GM10248 (cell line): ENCODE measurements at regions not wholly inside any gene's neighbourhood (a gene's known extent, or its start where the extent isn't known, plus 50 kb on each side); places are given as distances from the start of the nearest gene placed in this dataset.

Source experiments
- CTCF ChIA-PET: fragments of 300-600 bp; sonication (Branson Sonifier 250); formaldehyde crosslinking; extraction: SDS; loops from one replicate; lab custom pipeline; 2021; ENCODE audit warnings: antibody characterized with exemption; lab: Yijun Ruan, JAX
- POLR2A ChIA-PET: fragments of 350-650 bp; sonication (Branson Sonifier 250); formaldehyde crosslinking; extraction: SDS; loops from one replicate; lab custom pipeline; 2020; ENCODE audit warnings: antibody characterized with exemption; lab: Yijun Ruan, JAX
- DNase-seq: peaks from one replicate; pipeline ENCODE4 v3.0.0; 2012; ENCODE audit errors: extremely low spot score
- CTCF ChIP-seq: IDR thresholded peaks from 2 replicates; pipeline ENCODE4 v1.5.1; 2012; ENCODE audit warnings: mild to moderate bottlenecking, low read depth; ENCODE audit errors: extremely low read depth, missing control alignments, control extremely low read depth

- no peak for DNase-seq
- ChIA-PET CTCF (no interaction called here), POLR2A (no interaction called here)
- no peak for TF ChIP-seq CTCF
Observed at GRCh38 chr2:59032499-59032898, 791.4 kb upstream of the FANCL start.

GRCh38 chr2:59029058-59029457 is 787.9 kb upstream of the FANCL start:
- CTCF ChIA-PET: interaction anchor here (1.3 to 6.0 kb wide), 2 partner anchors 19 to 1553 kb away, joined by 3 to 45 read pairs; no protein-coding TSS in a partner anchor
- POLR2A ChIA-PET: no interaction called here
- DNase-seq: no peak
- TF ChIP-seq CTCF: no peak

GRCh38 chr2:59027320-59027719 is 786.2 kb upstream of the FANCL start:
- ChIA-PET CTCF (interaction anchor here (1.2 to 6.0 kb wide), 4 partner anchors 8 to 1555 kb away, joined by 3 to 45 read pairs (median 6); no protein-coding TSS in a partner anchor), POLR2A (no interaction called here)
- DNase-seq: no peak
- no peak for TF ChIP-seq CTCF

- ChIA-PET POLR2A (no interaction called here), CTCF (interaction anchor here (0.7 to 6.0 kb wide), 34 partner anchors 10 to 1614 kb away, joined by 3 to 45 read pairs (median 5); partner anchors contain the start of gene BCL11A)
- peak; percentile 77 for TF ChIP-seq CTCF
- DNase-seq: peak; percentile 24
Observed at GRCh38 chr2:59025157-59025757, 784.1 kb upstream of the FANCL start.

- CTCF ChIA-PET: no interaction called here
- TF ChIP-seq CTCF: no peak
- POLR2A ChIA-PET: no interaction called here
- no peak for DNase-seq
Observed at GRCh38 chr2:59021786-59022185, 780.7 kb upstream of the FANCL start.

- no peak for DNase-seq
- CTCF ChIA-PET: no interaction called here
- POLR2A ChIA-PET: no interaction called here
- no peak for TF ChIP-seq CTCF
Observed at GRCh38 chr2:59019566-59020159, 778.5 kb upstream of the FANCL start.

GRCh38 chr2:59018737-59019136 is 777.6 kb upstream of the FANCL start:
- no peak for TF ChIP-seq CTCF
- DNase-seq: no peak
- ChIA-PET POLR2A (no interaction called here), CTCF (no interaction called here)
